Mesenchymal stem cell (in vitro differentiated cells and primary cell): ENCODE measurements at regions not wholly inside any gene's neighbourhood (a gene's known extent, or its start where the extent isn't known, plus 50 kb on each side); places are given as distances from the start of the nearest gene placed in this dataset.

ENCODE experiments used
- DNase-seq: peaks from one replicate; pipeline ENCODE4 v3.0.0-alpha.2; 2013
- H2AFZ ChIP-seq: one replicate; pipeline ENCODE4 v1.6.1; 2013; ENCODE audit warnings: low read depth, mild to moderate bottlenecking, control low read depth, inconsistent platforms, low read length, moderate library complexity
- H2AK5ac ChIP-seq: 2 replicates; pipeline ENCODE4 v1.6.1; 2013; ENCODE audit warnings: low read length, moderate library complexity, mild to moderate bottlenecking, inconsistent platforms; ENCODE audit not compliant: severe bottlenecking
- H2BK120ac ChIP-seq: one replicate; pipeline ENCODE4 v1.6.1; 2013; ENCODE audit warnings: low read depth, mild to moderate bottlenecking, inconsistent platforms, low read length, moderate library complexity
- H2BK12ac ChIP-seq, 2 experiments: one replicate each; pipeline ENCODE4 v1.6.1; 2013; ENCODE audit warnings: inconsistent platforms in 2 of 2, low read length in 2 of 2, mild to moderate bottlenecking in 2 of 2, moderate library complexity in 2 of 2, control low read depth in 1 of 2
- H2BK15ac ChIP-seq: one replicate; pipeline ENCODE4 v1.6.1; 2013; ENCODE audit warnings: mild to moderate bottlenecking, low read depth, inconsistent platforms; ENCODE audit not compliant: poor library complexity, severe bottlenecking
- H2BK5ac ChIP-seq: 2 replicates; pipeline ENCODE4 v1.6.1; 2013; ENCODE audit warnings: low read depth, mild to moderate bottlenecking, low read length, control low read depth, inconsistent platforms; ENCODE audit not compliant: poor library complexity, severe bottlenecking
- H3K14ac ChIP-seq, 2 experiments: one replicate each; pipeline ENCODE4 v1.6.1; 2013; ENCODE audit warnings: inconsistent platforms in 2 of 2, low read length in 2 of 2, control low read depth in 1 of 2, mild to moderate bottlenecking in 1 of 2, moderate library complexity in 1 of 2
- H3K18ac ChIP-seq, 2 experiments: one replicate each; pipeline ENCODE4 v1.6.1; 2013; ENCODE audit warnings: inconsistent platforms in 2 of 2, low read length in 2 of 2, control low read depth in 1 of 2, low read depth in 1 of 2, mild to moderate bottlenecking in 1 of 2
- H3K23ac ChIP-seq, 2 experiments: one replicate each; pipeline ENCODE4 v1.6.1; 2013; ENCODE audit warnings: inconsistent platforms in 2 of 2, low read length in 2 of 2, mild to moderate bottlenecking in 2 of 2, moderate library complexity in 2 of 2, control low read depth in 1 of 2
- H3K27ac ChIP-seq: 2 replicates; pipeline ENCODE4 v1.5.1; 2013; ENCODE audit warnings: mild to moderate bottlenecking, moderate library complexity, low read length, control low read depth, inconsistent platforms; ENCODE audit not compliant: poor library complexity, severe bottlenecking
- H3K27me3 ChIP-seq, 2 experiments: 2 replicates each; pipeline versions ENCODE4 v1.6.1 to v1.7.0; 2013; ENCODE audit warnings: low read length in 2 of 2, mild to moderate bottlenecking in 2 of 2, moderate library complexity in 2 of 2, control low read depth in 1 of 2, inconsistent platforms in 1 of 2; ENCODE audit not compliant: control insufficient read depth in 1 of 2, insufficient read depth in 1 of 2
- H3K36me3 ChIP-seq, 2 experiments: 2 replicates each; pipeline versions ENCODE4 v1.6.1 to v1.7.0; 2013; ENCODE audit warnings: low read length in 2 of 2, control low read depth in 1 of 2, inconsistent platforms in 1 of 2, low read depth in 1 of 2, mild to moderate bottlenecking in 1 of 2; ENCODE audit not compliant: insufficient read depth in 2 of 2, control insufficient read depth in 1 of 2
- H3K4ac ChIP-seq, 2 experiments: one replicate each; pipeline ENCODE4 v1.6.1; 2013; ENCODE audit warnings: inconsistent platforms in 2 of 2, low read length in 2 of 2, mild to moderate bottlenecking in 2 of 2, moderate library complexity in 2 of 2, control low read depth in 1 of 2, low read depth in 1 of 2
- H3K4me1 ChIP-seq: 2 replicates; pipeline ENCODE4 v1.6.1; 2013; ENCODE audit warnings: low read depth, low read length, control low read depth; ENCODE audit not compliant: control insufficient read depth, insufficient read depth
- H3K4me2 ChIP-seq: 2 replicates; pipeline ENCODE4 v1.6.1; 2013; ENCODE audit warnings: low read length, mild to moderate bottlenecking, inconsistent platforms; ENCODE audit not compliant: poor library complexity, severe bottlenecking
- H3K4me3 ChIP-seq, 2 experiments: 2 replicates each; pipeline versions ENCODE4 v1.5.1 to v1.7.0; 2013; ENCODE audit warnings: low read length in 2 of 2, mild to moderate bottlenecking in 2 of 2, control low read depth in 1 of 2, low read depth in 1 of 2; ENCODE audit not compliant: insufficient read depth in 1 of 2
- H3K79me1 ChIP-seq: replicated peaks from 2 replicates; pipeline ENCODE4 v1.6.1; 2013; ENCODE audit warnings: mild to moderate bottlenecking, control low read depth, low read length, inconsistent platforms; ENCODE audit not compliant: poor library complexity, severe bottlenecking
- H3K9ac ChIP-seq: 2 replicates; pipeline ENCODE4 v1.7.0; 2013; ENCODE audit warnings: mild to moderate bottlenecking, low read length, moderate library complexity
- H3K9me3 ChIP-seq: 2 replicates; pipeline ENCODE4 v1.7.0; 2013; ENCODE audit warnings: mild to moderate bottlenecking, low read length; ENCODE audit not compliant: control insufficient read depth
- H4K8ac ChIP-seq: one replicate; pipeline ENCODE4 v1.6.1; 2013; ENCODE audit warnings: inconsistent platforms, mild to moderate bottlenecking, low read length, moderate library complexity
- H4K91ac ChIP-seq: one replicate; pipeline ENCODE4 v1.6.1; 2013; ENCODE audit warnings: mild to moderate bottlenecking, low read length, inconsistent platforms
- WGBS: methylation state at CpG from one replicate; pipeline ENCODE4 v1.1.7; 2013; ENCODE audit warnings: mixed read lengths; 5-methylcytosine and 5-hydroxymethylcytosine counted together

GRCh38 chr17:70857351-70857750, 688.0 kb downstream of the KCNJ2 start:
- Histone ChIP-seq H3K79me1 (no peaks in the 10 kb centered on the region), H2BK15ac (no peak overlapping the region), H3K27ac (no peak overlapping the region), H3K36me3 (no peaks in the 10 kb centered on the region), H2BK12ac (no peak overlapping the region), H4K91ac (no peak overlapping the region), H3K14ac (no peak overlapping the region), H4K8ac (no peak overlapping the region), H2BK120ac (no peak overlapping the region), H3K4me1 (no peaks in the 10 kb centered on the region), H3K4ac (no peak overlapping the region), H3K18ac (no peak overlapping the region), H3K23ac (no peak overlapping the region), H3K27me3 (no peaks in the 10 kb centered on the region), H2AK5ac (no peak overlapping the region), H2BK5ac (no peak overlapping the region), H2AFZ (no peak overlapping the region), H3K9ac (no peak overlapping the region), H3K9me3 (peaks cover 6% of the 10 kb centered on the region), H3K4me3 (no peak overlapping the region), H3K4me2 (no peak overlapping the region)
- DNase-seq: no peak
- WGBS: 93% methylated on average over 3 of the region's 3 CpGs

- Histone ChIP-seq H4K91ac (no peak overlapping the region), H2BK15ac (no peak overlapping the region), H2BK12ac (no peak overlapping the region), H3K27me3 (no peaks in the 10 kb centered on the region), H4K8ac (no peak overlapping the region), H2BK120ac (no peak overlapping the region), H3K9ac (no peak overlapping the region), H3K4me1 (no peaks in the 10 kb centered on the region), H2AK5ac (no peak overlapping the region), H3K23ac (no peak overlapping the region), H3K14ac (no peak overlapping the region), H3K27ac (no peak overlapping the region), H2BK5ac (no peak overlapping the region), H3K4me3 (no peak overlapping the region), H3K36me3 (no peaks in the 10 kb centered on the region), H3K4ac (no peak overlapping the region), H3K9me3 (peaks cover 6% of the 10 kb centered on the region), H3K79me1 (no peaks in the 10 kb centered on the region), H2AFZ (no peak overlapping the region), H3K18ac (no peak overlapping the region), H3K4me2 (no peak overlapping the region)
- no CpG with 5 or more reads among the region's 1 CpG for WGBS
- DNase-seq: no peak
These were observed 690.5 kb downstream of the KCNJ2 start for GRCh38 chr17:70859829-70860228.

- H3K9ac ChIP-seq: no peak overlapping the region
- peaks cover 6% of the 10 kb centered on the region for H3K9me3 ChIP-seq
- H2BK12ac ChIP-seq: no peak overlapping the region
- no peak overlapping the region for H2AK5ac ChIP-seq
- no peak overlapping the region for H2BK5ac ChIP-seq
- H3K4me3 ChIP-seq: no peak overlapping the region
- no peak for DNase-seq
- no peak overlapping the region for H4K91ac ChIP-seq
- H2AFZ ChIP-seq: no peak overlapping the region
- no CpG with 5 or more reads among the region's 1 CpG for WGBS
- no peak overlapping the region for H3K23ac ChIP-seq
- no peak overlapping the region for H3K27ac ChIP-seq
- no peaks in the 10 kb centered on the region for H3K27me3 ChIP-seq
- no peak overlapping the region for H3K4ac ChIP-seq
- no peak overlapping the region for H3K18ac ChIP-seq
- H2BK120ac ChIP-seq: no peak overlapping the region
- H2BK15ac ChIP-seq: no peak overlapping the region
- no peak overlapping the region for H3K14ac ChIP-seq
- H3K4me2 ChIP-seq: no peak overlapping the region
- H3K4me1 ChIP-seq: no peaks in the 10 kb centered on the region
- no peak overlapping the region for H4K8ac ChIP-seq
- no peaks in the 10 kb centered on the region for H3K79me1 ChIP-seq
- H3K36me3 ChIP-seq: no peaks in the 10 kb centered on the region
These were observed 693.0 kb downstream of the KCNJ2 start for GRCh38 chr17:70862295-70862694.

GRCh38 chr17:70863436-70864248, 694.3 kb downstream of the KCNJ2 start:
- no peak overlapping the region for H3K9ac ChIP-seq
- no peak overlapping the region for H3K4me2 ChIP-seq
- no peaks in the 10 kb centered on the region for H3K79me1 ChIP-seq
- no peak overlapping the region for H3K18ac ChIP-seq
- no peaks in the 10 kb centered on the region for H3K4me1 ChIP-seq
- no peak overlapping the region for H2BK120ac ChIP-seq
- H2BK15ac ChIP-seq: no peak overlapping the region
- no peak overlapping the region for H3K14ac ChIP-seq
- H3K27ac ChIP-seq: no peak overlapping the region
- DNase-seq: no peak
- no peak overlapping the region for H2BK5ac ChIP-seq
- no peak overlapping the region for H2AFZ ChIP-seq
- H3K27me3 ChIP-seq: no peaks in the 10 kb centered on the region
- H3K36me3 ChIP-seq: no peaks in the 10 kb centered on the region
- no peak overlapping the region for H3K23ac ChIP-seq
- no peak overlapping the region for H3K4me3 ChIP-seq
- peaks cover 6% of the 10 kb centered on the region for H3K9me3 ChIP-seq
- H2BK12ac ChIP-seq: no peak overlapping the region
- H4K91ac ChIP-seq: no peak overlapping the region
- no peak overlapping the region for H2AK5ac ChIP-seq
- WGBS: 88% methylated on average over 8 of the region's 8 CpGs
- no peak overlapping the region for H4K8ac ChIP-seq
- H3K4ac ChIP-seq: no peak overlapping the region
